ENCODE measurements at regions not wholly inside any gene's neighbourhood (a gene's known extent, or its start where the extent isn't known, plus 50 kb on each side); places are given as distances from the start of the nearest gene placed in this dataset.

GRCh38 chr2:238726670-238727584, 121.0 kb upstream of the TWIST2 start:
- no peak for DNase-seq

GRCh38 chr2:238727585-238728329, 120.1 kb upstream of the TWIST2 start:
- no peak for DNase-seq

- DNase-seq, result peak; percentile 57
These were observed 119.3 kb upstream of the TWIST2 start for GRCh38 chr2:238728330-238729260.

GRCh38 chr2:238729261-238729935, 118.5 kb upstream of the TWIST2 start:
- DNase-seq, result no peak

DNA sequence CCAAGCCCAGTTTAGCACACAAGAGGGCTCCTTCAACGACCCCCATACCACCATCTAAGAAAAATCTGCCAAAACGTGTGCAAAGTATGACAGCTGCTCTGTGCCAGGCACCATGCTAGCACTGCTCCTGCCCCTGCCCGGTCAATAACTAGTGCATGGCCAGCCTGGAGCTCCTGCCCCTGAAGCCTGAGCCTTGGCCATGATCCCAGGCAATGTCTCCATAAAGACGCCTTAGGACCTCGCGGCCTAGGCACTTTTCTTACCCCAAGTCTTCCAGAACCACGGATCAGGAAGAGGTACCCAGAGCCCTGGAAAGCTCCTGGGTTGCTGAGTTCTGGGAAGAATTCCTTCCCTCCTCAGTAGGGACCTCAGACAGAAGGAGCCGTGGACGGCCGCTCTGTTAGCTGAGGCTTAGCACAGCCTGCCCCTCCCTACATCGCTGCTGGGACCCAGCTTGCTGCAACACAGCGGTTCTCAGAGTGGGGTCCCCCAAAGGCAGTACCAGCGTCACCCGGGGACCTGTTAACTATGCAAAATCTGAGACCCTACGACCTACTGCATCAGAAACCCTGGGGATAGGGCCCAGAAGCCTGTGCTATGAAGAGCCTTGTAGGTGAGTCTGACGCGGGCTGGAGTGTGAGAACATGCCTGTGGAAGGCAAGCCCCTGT, 117.8 kb upstream of the TWIST2 start:
- DNase-seq, result no peak

DNA sequence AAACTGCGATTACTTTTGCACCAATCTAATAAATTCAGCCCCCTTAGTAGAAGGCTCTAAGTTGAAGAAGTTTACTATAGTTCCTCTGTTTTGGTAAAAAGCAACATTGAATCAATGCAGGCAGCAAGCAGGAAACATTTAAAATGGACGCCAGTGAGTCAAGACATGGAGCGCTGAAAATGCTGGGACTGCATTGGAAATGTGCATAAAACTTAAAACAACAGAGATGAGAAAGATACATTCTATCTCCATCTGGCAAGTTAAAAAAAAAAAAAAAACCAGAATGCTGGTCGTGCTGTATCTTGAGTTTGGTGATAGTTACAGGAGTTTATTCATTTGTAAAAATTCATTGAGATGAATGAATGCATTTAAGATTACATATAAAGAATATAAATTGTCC, 117.0 kb upstream of the TWIST2 start:
- DNase-seq, result no peak

- DNase-seq, result no peak
These were observed 115.9 kb upstream of the TWIST2 start for GRCh38 chr2:238731961-238732360.

DNA sequence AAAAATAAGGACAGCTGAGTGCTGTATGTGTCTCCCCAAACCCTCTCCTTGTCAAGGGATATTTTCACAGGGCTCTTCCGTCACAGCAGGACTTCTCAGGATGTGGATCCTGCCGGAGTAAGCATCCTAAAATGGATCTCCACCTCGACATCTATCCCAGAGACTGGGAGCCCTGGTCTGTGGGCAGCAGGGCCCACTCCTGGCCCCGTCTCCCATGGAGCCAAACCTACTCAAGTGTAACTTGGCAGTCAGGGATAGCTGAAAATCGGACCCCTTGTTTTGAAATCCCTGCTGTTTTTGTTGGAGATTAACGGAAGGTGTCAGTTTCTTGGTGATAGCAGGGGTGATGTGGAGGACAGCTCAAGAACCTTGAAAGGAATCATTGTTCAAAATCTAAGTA, 109.0 kb upstream of the TWIST2 start:
- no peak for DNase-seq

GRCh38 chr2:238739668-238740067, 108.2 kb upstream of the TWIST2 start:
- no peak for DNase-seq

GRCh38 chr2:238741277-238741676, 106.6 kb upstream of the TWIST2 start:
- DNase-seq, result no peak

GRCh38 chr2:238742066-238742465, 105.8 kb upstream of the TWIST2 start:
- DNase-seq, result no peak

- DNase-seq, result no peak
These were observed 105.2 kb upstream of the TWIST2 start for GRCh38 chr2:238742664-238743063.

DNA sequence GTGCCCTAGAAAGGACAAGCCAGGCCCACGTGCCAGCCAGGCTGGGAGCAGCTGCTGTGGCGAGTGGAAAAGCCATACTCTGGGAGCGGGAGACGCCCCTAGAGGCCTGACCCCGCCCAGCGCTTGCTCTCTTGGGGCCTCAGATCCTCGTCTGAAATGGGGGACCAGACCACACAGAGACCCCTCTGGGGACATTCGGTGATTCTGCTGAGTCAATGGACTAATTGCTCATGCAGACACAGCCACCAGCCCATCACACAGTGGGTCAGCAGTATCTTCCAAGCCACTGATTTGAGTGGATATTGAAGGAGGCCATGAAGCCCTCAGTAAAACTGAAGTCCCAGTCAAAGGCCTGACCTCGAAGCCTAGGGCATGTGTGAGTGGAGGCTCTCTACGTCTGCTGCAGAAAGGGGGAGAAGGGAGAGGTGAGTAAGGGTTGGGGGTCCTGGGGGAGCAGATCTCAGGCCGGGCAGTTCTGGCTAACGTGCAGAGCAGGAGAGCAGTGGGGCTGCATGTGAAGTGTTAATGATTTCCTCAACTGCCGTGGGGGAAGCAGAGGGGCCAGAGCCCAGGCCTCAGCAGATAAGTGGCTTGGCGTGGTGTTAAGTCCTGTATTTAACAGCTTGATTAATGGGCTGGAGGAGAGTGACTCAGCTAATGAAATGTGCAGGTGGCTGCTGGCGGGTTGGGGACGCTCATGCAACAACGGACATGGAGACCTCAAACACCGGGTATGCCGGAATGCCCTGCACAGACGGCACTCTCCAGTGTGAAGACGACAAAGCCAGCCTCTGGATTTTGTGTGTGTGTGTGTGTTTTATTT, 104.4 kb upstream of the TWIST2 start:
- no peak for DNase-seq

DNA sequence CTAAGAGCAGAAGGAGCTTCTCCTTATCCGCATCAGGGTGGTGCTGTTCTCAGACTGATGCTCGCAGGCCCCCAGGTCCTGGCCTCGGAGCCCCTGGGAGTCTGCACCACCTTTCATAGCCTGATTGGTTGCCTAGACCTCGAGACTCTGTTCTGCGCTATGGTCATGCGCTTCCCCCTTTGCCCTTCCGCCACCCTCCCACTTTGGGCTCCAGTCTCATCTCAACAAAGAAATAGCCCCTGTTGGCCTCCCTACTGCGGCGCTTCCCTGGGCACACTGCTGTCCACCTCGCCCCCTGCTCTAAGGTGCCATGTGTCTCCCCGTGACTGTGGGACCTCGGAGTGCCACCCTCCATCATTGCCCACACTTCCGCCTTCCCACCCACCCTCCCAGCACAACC, 102.9 kb upstream of the TWIST2 start:
- no peak for DNase-seq

DNA sequence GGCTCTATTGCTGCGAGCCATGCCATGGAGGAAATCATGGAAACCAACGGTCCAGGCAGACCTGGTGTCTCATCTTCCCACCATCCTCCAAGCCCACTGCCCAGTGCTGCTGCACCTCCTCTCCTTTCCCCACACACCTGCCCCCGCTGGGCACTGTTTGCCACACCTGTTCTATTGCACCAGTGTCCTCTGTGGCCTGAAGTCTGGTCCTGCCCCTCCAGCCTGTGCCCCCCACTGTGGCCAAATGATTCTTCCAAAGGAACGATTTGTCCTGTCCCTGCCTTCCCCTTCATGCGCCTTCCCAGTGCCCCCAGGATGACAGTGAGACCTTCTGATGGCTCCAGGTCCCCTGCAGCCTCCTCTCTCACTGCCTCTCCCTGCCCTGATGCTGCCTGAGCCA, 101.9 kb upstream of the TWIST2 start:
- no peak for DNase-seq

- no peak for DNase-seq
These were observed 100.8 kb upstream of the TWIST2 start for GRCh38 chr2:238747114-238747513.

- no peak for DNase-seq
These were observed 100.3 kb upstream of the TWIST2 start for GRCh38 chr2:238747557-238747956.

DNA sequence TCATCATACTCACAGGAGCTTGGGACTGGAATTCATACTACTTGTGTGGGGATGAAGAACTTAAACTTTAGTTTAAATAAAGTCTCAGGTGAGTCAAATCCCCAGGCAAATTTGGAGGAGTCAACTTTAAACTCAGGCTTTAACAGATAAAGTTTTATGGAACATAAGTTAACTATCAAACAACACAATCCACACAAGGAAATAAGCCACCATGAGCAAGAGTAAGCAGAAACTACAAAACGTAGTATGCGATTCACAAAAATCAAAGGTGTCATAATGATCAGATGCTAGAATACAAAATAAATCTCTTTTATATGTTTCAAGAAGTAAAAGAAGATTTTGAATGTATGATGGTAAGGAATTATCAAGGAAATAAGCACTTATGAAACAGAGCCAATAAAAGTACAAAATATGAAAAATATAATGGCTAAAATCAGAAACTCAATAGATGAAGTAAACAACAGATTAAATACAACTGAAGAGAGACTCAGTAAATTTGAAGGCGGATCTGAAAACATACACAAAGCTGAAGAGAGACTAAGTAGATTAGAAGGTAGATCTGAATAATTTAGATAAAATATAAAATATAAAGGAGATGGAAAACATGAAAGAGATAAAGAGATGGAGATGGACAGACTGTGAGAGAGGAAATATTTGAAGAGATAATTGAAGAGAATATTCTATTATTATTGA, 97.5 kb upstream of the TWIST2 start:
- no peak for DNase-seq

- DNase-seq, result no peak
These were observed 93.6 kb upstream of the TWIST2 start for GRCh38 chr2:238754259-238754658.

DNA sequence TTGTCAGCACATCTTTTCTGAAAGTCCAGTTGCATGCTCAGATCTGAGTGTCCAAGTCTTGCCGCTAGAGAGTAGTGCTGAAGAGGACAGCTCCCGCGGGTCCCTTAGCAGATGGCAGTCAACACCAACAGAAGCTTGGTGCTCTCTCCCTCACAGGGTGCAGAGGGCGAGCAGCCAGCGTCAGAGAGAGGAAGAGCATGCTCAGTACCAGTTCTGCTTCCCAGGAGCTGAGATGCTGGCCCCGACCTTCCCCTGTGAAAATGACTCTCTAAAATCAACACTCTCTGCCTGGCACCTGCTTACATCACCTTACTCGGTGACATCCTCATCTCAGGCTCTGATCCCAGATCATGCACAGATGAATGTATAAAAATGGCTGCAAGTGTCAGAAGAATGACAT, 86.0 kb upstream of the TWIST2 start:
- DNase-seq, result no peak

All from right hindlimb (tissue), 1 donor.